H1 (cell line): ENCODE measurements at regions not wholly inside any gene's neighbourhood (a gene's known extent, or its start where the extent isn't known, plus 50 kb on each side); places are given as distances from the start of the nearest gene placed in this dataset.

Source experiments
- CTCF ChIA-PET: fragments of 300-600 bp; sonication (Branson Sonifier 250); formaldehyde crosslinking; loops from one replicate; lab custom pipeline; 2021; ENCODE audit not compliant: partially characterized antibody; lab: Charles Lee
- POLR2A ChIA-PET: fragments of 300-600 bp; sonication (Branson Sonifier 250); formaldehyde crosslinking; loops from one replicate; lab custom pipeline; 2021; ENCODE audit warnings: inconsistent platforms; ENCODE audit not compliant: partially characterized antibody; lab: Charles Lee
- DNase-seq, 2 experiments: peaks; one replicate each; pipeline versions ENCODE4 v3.0.0 to v3.0.0-alpha.2; 2010 to 2022; ENCODE audit warnings: low spot score in 2 of 2, low read depth in 1 of 2, mixed read lengths in 1 of 2
- FAIRE-seq: peaks from 2 replicates; lab custom pipeline; 2011; peaks lifted over from hg19 to GRCh38; lab: Jason Lieb, UNC
- H2AFZ ChIP-seq: 2 replicates; pipeline ENCODE4 v1.8.1; 2012; ENCODE audit warnings: low read length, inconsistent platforms
- H2AK5ac ChIP-seq: 2 replicates; pipeline ENCODE4 v1.6.1; 2013; ENCODE audit warnings: low read depth, low read length
- H2BK120ac ChIP-seq: replicated peaks from 2 replicates; pipeline ENCODE3; 2013; ENCODE audit warnings: low read depth, low read length, inconsistent platforms
- H2BK12ac ChIP-seq: 2 replicates; pipeline ENCODE4 v1.6.1; 2013; ENCODE audit warnings: low read depth, low read length
- H2BK15ac ChIP-seq: 2 replicates; pipeline ENCODE4 v1.6.1; 2013; ENCODE audit warnings: low read length
- H2BK20ac ChIP-seq: 2 replicates; pipeline ENCODE4 v1.6.1; 2013; ENCODE audit warnings: low read length
- H2BK5ac ChIP-seq: 2 replicates; pipeline ENCODE4 v1.6.1; 2013; ENCODE audit warnings: low read depth, low read length
- H3K14ac ChIP-seq: 2 replicates; pipeline ENCODE4 v1.6.1; 2013; ENCODE audit warnings: inconsistent platforms; ENCODE audit not compliant: insufficient read length
- H3K18ac ChIP-seq: 2 replicates; pipeline ENCODE4 v1.6.1; 2013; ENCODE audit warnings: low read length; ENCODE audit errors: extremely low read depth
- H3K23ac ChIP-seq: 2 replicates; pipeline ENCODE4 v1.6.1; 2013; ENCODE audit warnings: inconsistent platforms; ENCODE audit not compliant: insufficient read length
- H3K23me2 ChIP-seq: 2 replicates; pipeline ENCODE4 v1.6.1; 2013; ENCODE audit warnings: low read depth, low read length
- H3K27ac ChIP-seq: 2 replicates; pipeline ENCODE4 v1.6.1; 2011; ENCODE audit warnings: low read depth, low read length, inconsistent platforms
- H3K27me3 ChIP-seq, 4 experiments: replicated peaks in 1 of 4; 1 replicate in 1 of 4; 2 replicates in 3 of 4; pipeline versions ENCODE4 v1.6.1 to v1.8.1; 2011 to 2013; ENCODE audit warnings: low read length in 3 of 4, mild to moderate bottlenecking in 3 of 4, inconsistent platforms in 2 of 4, mixed read lengths in 2 of 4, moderate library complexity in 1 of 4; ENCODE audit not compliant: control insufficient read depth in 3 of 4, insufficient read depth in 3 of 4; ENCODE audit errors: extremely low read depth in 1 of 4
- H3K36me3 ChIP-seq, 4 experiments: 2 replicates each; pipeline versions ENCODE4 v1.6.1 to v1.8.1; 2011 to 2013; ENCODE audit warnings: mild to moderate bottlenecking in 4 of 4, low read length in 3 of 4, moderate library complexity in 2 of 4, control low read depth in 1 of 4, inconsistent platforms in 1 of 4; ENCODE audit not compliant: insufficient read depth in 4 of 4, control insufficient read depth in 2 of 4
- H3K4ac ChIP-seq: replicated peaks from 2 replicates; pipeline ENCODE3; 2013; ENCODE audit warnings: low read length, low read depth, mixed read lengths, inconsistent platforms; ENCODE audit not compliant: insufficient read length
- H3K4me1 ChIP-seq, 4 experiments: replicated peaks in 1 of 4; 1 replicate in 1 of 4; 2 replicates in 3 of 4; pipeline versions ENCODE4 v1.6.1 to v1.8.1; 2011 to 2013; ENCODE audit warnings: low read length in 3 of 4, inconsistent platforms in 2 of 4, mixed read lengths in 1 of 4; ENCODE audit not compliant: insufficient read depth in 4 of 4, control insufficient read depth in 3 of 4
- H3K4me2 ChIP-seq, 2 experiments: 2 replicates each; pipeline versions ENCODE4 v1.6.1 to v1.8.1; 2011 to 2013; ENCODE audit warnings: low read depth in 2 of 2, low read length in 2 of 2, control low read depth in 1 of 2, inconsistent platforms in 1 of 2, mild to moderate bottlenecking in 1 of 2; ENCODE audit not compliant: insufficient read depth in 1 of 2
- H3K4me3 ChIP-seq, 4 experiments: fragments of 200-600, 300-600 bp in 1 of 4; sonication (generic), shearing (Covaris generic), sonication (Bioruptor Twin) in 1 of 4; 2 replicates each; pipeline versions ENCODE4 v1.5.1 to v1.8.1; 2011 to 2016; ENCODE audit warnings: low read length in 4 of 4, low read depth in 3 of 4, control low read depth in 2 of 4, inconsistent platforms in 2 of 4, mild to moderate bottlenecking in 2 of 4, mixed read lengths in 1 of 4, moderate library complexity in 1 of 4; ENCODE audit not compliant: insufficient read depth in 2 of 4; ENCODE audit errors: extremely low read depth in 1 of 4
- H3K56ac ChIP-seq: replicated peaks from 2 replicates; pipeline ENCODE3; 2013; ENCODE audit warnings: low read depth, mild to moderate bottlenecking, mixed read lengths, low read length, inconsistent platforms; ENCODE audit not compliant: insufficient read length
- H3K79me1 ChIP-seq: 2 replicates; pipeline ENCODE4 v1.6.1; 2013; ENCODE audit warnings: low read depth, low read length, control low read depth
- H3K79me2 ChIP-seq, 2 experiments: 2 replicates each; pipeline versions ENCODE4 v1.6.1 to v1.8.1; 2012 to 2013; ENCODE audit warnings: low read length in 2 of 2, mild to moderate bottlenecking in 2 of 2, inconsistent platforms in 1 of 2; ENCODE audit not compliant: insufficient read depth in 2 of 2, control insufficient read depth in 1 of 2
- H3K9ac ChIP-seq, 4 experiments: replicated peaks in 1 of 4; 1 replicate in 1 of 4; 2 replicates in 3 of 4; pipeline versions ENCODE4 v1.6.1 to v1.8.1; 2011 to 2013; ENCODE audit warnings: low read depth in 3 of 4, low read length in 3 of 4, control low read depth in 2 of 4, mild to moderate bottlenecking in 2 of 4, moderate library complexity in 2 of 4, inconsistent platforms in 1 of 4; ENCODE audit errors: extremely low read depth in 1 of 4
- H3K9me3 ChIP-seq, 2 experiments: 2 replicates each; pipeline versions ENCODE4 v1.6.1 to v1.8.1; 2012 to 2013; ENCODE audit warnings: mild to moderate bottlenecking in 2 of 2, moderate library complexity in 2 of 2, control low read depth in 1 of 2, inconsistent platforms in 1 of 2, low read depth in 1 of 2, low read length in 1 of 2, mixed read lengths in 1 of 2; ENCODE audit not compliant: insufficient read depth in 2 of 2
- H4K20me1 ChIP-seq, 2 experiments: replicated peaks in 1 of 2; 2 replicates each; pipeline versions ENCODE3 to v1.8.1; 2011 to 2013; ENCODE audit warnings: inconsistent platforms in 2 of 2, low read length in 2 of 2, mild to moderate bottlenecking in 1 of 2; ENCODE audit not compliant: insufficient read depth in 2 of 2, control insufficient read depth in 1 of 2
- H4K5ac ChIP-seq: 2 replicates; pipeline ENCODE4 v1.6.1; 2013; ENCODE audit warnings: low read length, low read depth, mixed read lengths, inconsistent platforms; ENCODE audit not compliant: insufficient read length
- H4K8ac ChIP-seq: 2 replicates; pipeline ENCODE4 v1.8.0; 2013; ENCODE audit warnings: mild to moderate bottlenecking, moderate library complexity, low read length, inconsistent platforms; ENCODE audit not compliant: insufficient read depth; ENCODE audit errors: extremely low read depth
- H4K91ac ChIP-seq: replicated peaks from 2 replicates; pipeline ENCODE3; 2013; ENCODE audit warnings: low read length, mixed read lengths, inconsistent platforms; ENCODE audit not compliant: insufficient read length
- CHD1 ChIP-seq: IDR thresholded peaks from 2 replicates; pipeline ENCODE4 v1.6.1; 2012; ENCODE audit warnings: low read depth, low read length, improper control_type of control experiment
- CTBP2 ChIP-seq: IDR thresholded peaks from 2 replicates; pipeline ENCODE4 v1.7.0; 2011; ENCODE audit warnings: borderline replicate concordance, mild to moderate bottlenecking, moderate library complexity, mixed read lengths, low read length; ENCODE audit not compliant: insufficient read depth, insufficient read length
- EGR1 ChIP-seq: IDR thresholded peaks from 2 replicates; pipeline ENCODE4 v1.6.1; 2011; ENCODE audit warnings: low read depth, low read length, borderline replicate concordance
- HDAC2 ChIP-seq, 2 experiments: fragments of 300-600 bp in 1 of 2; sonication (generic) in 1 of 2; IDR thresholded peaks; 2 replicates each; pipeline ENCODE4 v1.6.1; 2011 to 2012; ENCODE audit warnings: low read depth in 2 of 2, low read length in 2 of 2, mild to moderate bottlenecking in 2 of 2, moderate library complexity in 2 of 2, borderline replicate concordance in 1 of 2, inconsistent platforms in 1 of 2
- JUN ChIP-seq: IDR thresholded peaks from 2 replicates; pipeline ENCODE4 v1.6.1; 2011; ENCODE audit warnings: low read depth, mild to moderate bottlenecking, improper control_type of control experiment, low read length
- JUND ChIP-seq: IDR thresholded peaks from 2 replicates; pipeline ENCODE4 v1.6.1; 2011; ENCODE audit warnings: mild to moderate bottlenecking, improper control_type of control experiment, low read length
- KDM4A ChIP-seq: IDR thresholded peaks from one replicate; pipeline ENCODE4 v1.7.1; 2012; ENCODE audit warnings: low read depth, mild to moderate bottlenecking, moderate library complexity, low read length, inconsistent platforms; ENCODE audit not compliant: severe bottlenecking
- SAP30 ChIP-seq: fragments of 300-600 bp; sonication (generic); IDR thresholded peaks from 2 replicates; pipeline ENCODE4 v1.7.1; 2012; ENCODE audit warnings: low read length, moderate library complexity, mild to moderate bottlenecking, inconsistent platforms; ENCODE audit not compliant: insufficient read depth, insufficient replicate concordance
- SP4 ChIP-seq: IDR thresholded peaks from 2 replicates; pipeline ENCODE4 v1.6.1; 2012; ENCODE audit warnings: low read length, inconsistent platforms
- ZNF274 ChIP-seq: IDR thresholded peaks from 2 replicates; pipeline ENCODE4 v1.7.0; 2012; ENCODE audit warnings: low read length, borderline replicate concordance; ENCODE audit errors: extremely low read depth
- WGBS, 2 experiments: shearing (Covaris generic) in 1 of 2; methylation state at CpG; one replicate each; pipeline versions ENCODE4 v1.1.6 to v1.1.7; 2013 to 2015; ENCODE audit warnings: low lambda C conversion rate in 2 of 2, mixed read lengths in 2 of 2, inconsistent platforms in 1 of 2, low coverage in 1 of 2, missing lambda C conversion rate in 1 of 2; ENCODE audit not compliant: insufficient replicate concordance in 2 of 2, insufficient coverage in 1 of 2, insufficient read length in 1 of 2; ENCODE audit errors: extremely low coverage in 1 of 2, missing lambda C conversion rate in 1 of 2; 5-methylcytosine and 5-hydroxymethylcytosine counted together
- TF ChIP-seq, protein P1 (sequence below): IDR thresholded peaks from 2 replicates; pipeline ENCODE4 v1.6.1; 2012; ENCODE audit warnings: inconsistent platforms
- TF ChIP-seq, protein P2 (sequence below): IDR thresholded peaks from 2 replicates; pipeline ENCODE4 v1.6.1; 2012; ENCODE audit warnings: low read length, inconsistent platforms

DNA sequence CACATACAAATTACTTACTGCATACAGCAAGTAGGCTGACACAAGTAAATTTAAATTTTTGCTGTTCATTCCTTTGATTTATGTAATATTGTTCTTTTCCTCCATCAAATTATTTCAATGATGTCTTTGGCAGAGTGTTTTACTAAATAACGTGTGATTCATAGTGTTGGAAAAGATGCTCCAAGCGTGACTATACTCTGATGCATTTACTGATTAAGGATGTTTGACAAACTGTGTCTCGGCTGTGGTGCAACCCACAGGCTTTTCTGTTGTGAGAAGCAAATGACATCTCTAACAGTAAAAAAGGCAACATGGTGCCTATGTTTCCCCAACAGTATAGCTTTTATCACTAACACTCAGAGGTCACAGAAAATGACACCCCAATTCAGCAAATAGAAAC is 540.9 kb downstream of the PPP4R3C start:
- H3K27ac ChIP-seq = no peak overlapping the region
- CTCF ChIA-PET = interaction anchor here (1.0 kb wide), 1 partner anchor 64 kb away, joined by 3 read pairs; no protein-coding TSS in a partner anchor
- FAIRE-seq = no peak

More for the DNA sequence above, 540.9 kb downstream of the PPP4R3C start:
- no peak for DNase-seq
- H3K23ac ChIP-seq = no peak overlapping the region
- H3K14ac ChIP-seq = no peak overlapping the region
- no peak overlapping the region for H2BK15ac ChIP-seq
- H2BK20ac ChIP-seq = no peak overlapping the region
- no peak overlapping the region for H2AK5ac ChIP-seq
- H3K9ac ChIP-seq = no peak overlapping the region
- no peaks in the 10 kb centered on the region for H3K36me3 ChIP-seq
- no peak overlapping the region for H3K4me2 ChIP-seq
- no peak overlapping the region for H4K91ac ChIP-seq
- H4K5ac ChIP-seq = no peak overlapping the region
- H2BK120ac ChIP-seq = no peak overlapping the region
- no peak overlapping the region for H3K18ac ChIP-seq
- no peaks in the 10 kb centered on the region for H4K20me1 ChIP-seq
- no peaks in the 10 kb centered on the region for H3K79me1 ChIP-seq
- no peak overlapping the region for H2AFZ ChIP-seq
- H3K9me3 ChIP-seq = no peaks in the 10 kb centered on the region
- H3K4me3 ChIP-seq = no peak overlapping the region
- H3K79me2 ChIP-seq = no peaks in the 10 kb centered on the region
- no peak overlapping the region for H3K56ac ChIP-seq
- H3K27me3 ChIP-seq = no peaks in the 10 kb centered on the region
- no peak overlapping the region for H2BK5ac ChIP-seq
- no peaks in the 10 kb centered on the region for H3K23me2 ChIP-seq
- no peak for TF ChIP-seq SAP30
- TF ChIP-seq, protein P1, sequence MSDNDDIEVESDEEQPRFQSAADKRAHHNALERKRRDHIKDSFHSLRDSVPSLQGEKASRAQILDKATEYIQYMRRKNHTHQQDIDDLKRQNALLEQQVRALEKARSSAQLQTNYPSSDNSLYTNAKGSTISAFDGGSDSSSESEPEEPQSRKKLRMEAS = no peak
- no peak for TF ChIP-seq ZNF274
- no peak for TF ChIP-seq JUN
- TF ChIP-seq CHD1 = no peak
- TF ChIP-seq SP4 = no peak
- TF ChIP-seq, protein P2, sequence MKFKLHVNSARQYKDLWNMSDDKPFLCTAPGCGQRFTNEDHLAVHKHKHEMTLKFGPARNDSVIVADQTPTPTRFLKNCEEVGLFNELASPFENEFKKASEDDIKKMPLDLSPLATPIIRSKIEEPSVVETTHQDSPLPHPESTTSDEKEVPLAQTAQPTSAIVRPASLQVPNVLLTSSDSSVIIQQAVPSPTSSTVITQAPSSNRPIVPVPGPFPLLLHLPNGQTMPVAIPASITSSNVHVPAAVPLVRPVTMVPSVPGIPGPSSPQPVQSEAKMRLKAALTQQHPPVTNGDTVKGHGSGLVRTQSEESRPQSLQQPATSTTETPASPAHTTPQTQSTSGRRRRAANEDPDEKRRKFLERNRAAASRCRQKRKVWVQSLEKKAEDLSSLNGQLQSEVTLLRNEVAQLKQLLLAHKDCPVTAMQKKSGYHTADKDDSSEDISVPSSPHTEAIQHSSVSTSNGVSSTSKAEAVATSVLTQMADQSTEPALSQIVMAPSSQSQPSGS = no peak
- no peak for TF ChIP-seq JUND
- no peak for TF ChIP-seq EGR1
- TF ChIP-seq CTBP2 = no peak
- no peak for TF ChIP-seq HDAC2 (IDR thresholded peaks at IDR 0.05; ENCODE audit: borderline replicate concordance in 1 of 2, low read depth in 2 of 2, low read length in 2 of 2)
- TF ChIP-seq KDM4A = no peak
- no peak overlapping the region for H2BK12ac ChIP-seq
- WGBS, 2 experiments = 96% methylated on average over 3 of the region's 3 CpGs; no CpG with 5 or more reads in 1 of the 2 experiments
- H3K4me1 ChIP-seq = no peaks in the 10 kb centered on the region
- no peak overlapping the region for H4K8ac ChIP-seq
- POLR2A ChIA-PET = no interaction called here
- no peak overlapping the region for H3K4ac ChIP-seq
